ENCODE measurements at regions not wholly inside any gene's neighbourhood (a gene's known extent, or its start where the extent isn't known, plus 50 kb on each side); places are given as distances from the start of the nearest gene placed in this dataset.
"Not testable (repeated sequence)": the region's sequence is repeated elsewhere in the genome, so short reads cannot be mapped to it uniquely, and the experiment has no call there.

DNA sequence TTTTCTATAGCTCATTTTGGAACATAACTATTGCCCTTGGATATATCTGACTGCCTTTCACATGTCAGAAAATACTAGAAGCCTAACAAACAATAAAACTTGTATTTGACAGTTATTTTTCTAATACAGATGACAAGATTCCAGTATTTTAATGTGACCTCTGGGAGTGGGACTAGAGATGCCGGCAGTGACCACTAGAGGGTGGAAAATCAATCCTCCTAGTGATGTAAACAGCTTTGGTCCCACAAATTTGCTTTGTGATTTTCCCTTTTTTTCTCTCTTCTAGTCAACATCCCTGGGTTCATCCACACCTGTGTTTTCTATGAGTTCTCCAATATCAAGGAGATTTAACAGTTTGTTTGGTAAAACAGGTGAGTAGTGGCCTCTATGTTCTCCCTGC lies 615.1 kb downstream of the SPATA31A6 start:
- not testable (repeated sequence) for H3K9me2 ChIP-seq (ENCODE audit: insufficient read depth); H3K79me2 ChIP-seq (replicated peaks; ENCODE audit: insufficient read depth); H3K27me3 Mint-ChIP-seq (ENCODE audit: insufficient read depth, low read depth, poor library complexity); H2AFZ ChIP-seq; H3K27ac ChIP-seq (ENCODE audit: low read depth); DNase-seq (ENCODE audit: low spot score); H3F3A ChIP-seq (replicated peaks; ENCODE audit: low read depth); H3K4me2 ChIP-seq; H3K27ac Mint-ChIP-seq; H4K20me1 ChIP-seq (replicated peaks; ENCODE audit: insufficient read depth); H3K4me3 ChIP-seq; H3K36me3 ChIP-seq (ENCODE audit: insufficient read depth); H3K36me3 Mint-ChIP-seq (ENCODE audit: low read depth); H3K4me1 ChIP-seq (ENCODE audit: insufficient read depth); H3K4me3 Mint-ChIP-seq
- peak; percentile 65 for ATAC-seq
- H3K27me3 ChIP-seq (ENCODE audit: insufficient read depth): peaks cover 14% of the 10 kb centered on the region
- TF ChIP-seq, protein P1, sequence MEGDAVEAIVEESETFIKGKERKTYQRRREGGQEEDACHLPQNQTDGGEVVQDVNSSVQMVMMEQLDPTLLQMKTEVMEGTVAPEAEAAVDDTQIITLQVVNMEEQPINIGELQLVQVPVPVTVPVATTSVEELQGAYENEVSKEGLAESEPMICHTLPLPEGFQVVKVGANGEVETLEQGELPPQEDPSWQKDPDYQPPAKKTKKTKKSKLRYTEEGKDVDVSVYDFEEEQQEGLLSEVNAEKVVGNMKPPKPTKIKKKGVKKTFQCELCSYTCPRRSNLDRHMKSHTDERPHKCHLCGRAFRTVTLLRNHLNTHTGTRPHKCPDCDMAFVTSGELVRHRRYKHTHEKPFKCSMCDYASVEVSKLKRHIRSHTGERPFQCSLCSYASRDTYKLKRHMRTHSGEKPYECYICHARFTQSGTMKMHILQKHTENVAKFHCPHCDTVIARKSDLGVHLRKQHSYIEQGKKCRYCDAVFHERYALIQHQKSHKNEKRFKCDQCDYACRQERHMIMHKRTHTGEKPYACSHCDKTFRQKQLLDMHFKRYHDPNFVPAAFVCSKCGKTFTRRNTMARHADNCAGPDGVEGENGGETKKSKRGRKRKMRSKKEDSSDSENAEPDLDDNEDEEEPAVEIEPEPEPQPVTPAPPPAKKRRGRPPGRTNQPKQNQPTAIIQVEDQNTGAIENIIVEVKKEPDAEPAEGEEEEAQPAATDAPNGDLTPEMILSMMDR (conservative IDR thresholded peaks at IDR 0.05; ENCODE audit: low read depth in 2 of 2): peak; percentile 27 to 39
- peaks cover 12% of the 10 kb centered on the region for H3K4me1 Mint-ChIP-seq
- H3K9me3 Mint-ChIP-seq: peaks cover 29% of the 10 kb centered on the region

DNA sequence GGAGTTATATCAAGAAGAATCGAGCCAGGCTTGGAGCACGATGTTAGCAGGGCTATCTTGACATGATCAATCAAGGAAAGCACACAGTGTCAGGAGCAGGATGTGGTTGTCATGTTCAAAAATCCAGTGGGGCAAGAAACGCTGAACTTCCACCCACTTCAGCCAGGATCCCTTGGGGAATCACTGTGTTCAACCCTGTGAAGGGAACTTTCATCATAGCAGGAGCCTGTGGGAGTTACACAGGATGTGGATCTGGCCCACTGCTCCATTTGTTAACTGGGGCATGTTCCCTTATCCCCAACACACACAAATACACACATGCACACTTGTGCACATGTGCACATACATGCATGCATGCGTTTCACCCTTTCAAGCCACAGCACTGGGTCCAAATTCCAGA lies 619.3 kb downstream of the SPATA31A6 start:
- peaks cover 33% of the 10 kb centered on the region for H3K4me1 Mint-ChIP-seq
- DNase-seq (ENCODE audit: low spot score): not testable (repeated sequence)

DNA sequence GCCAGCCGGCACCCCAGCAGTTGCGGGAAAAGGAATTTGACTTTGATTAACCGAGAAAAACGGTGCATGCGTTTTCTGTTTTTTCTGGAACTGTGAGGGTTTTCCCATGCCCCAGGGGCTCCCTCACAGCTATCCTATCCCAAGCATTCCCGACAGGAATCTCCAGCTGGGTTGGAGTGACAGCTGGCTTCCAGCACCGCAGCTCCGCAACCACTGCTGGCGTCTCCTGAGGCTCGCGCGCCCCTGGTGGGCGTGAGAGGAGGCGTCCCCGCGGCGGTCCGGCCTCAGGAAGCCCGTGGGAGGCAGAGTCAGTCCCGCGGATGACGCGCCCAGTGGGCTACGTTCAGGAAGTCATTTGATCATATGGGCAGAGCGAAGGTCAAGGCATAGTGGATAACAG lies 623.2 kb downstream of the SPATA31A6 start:
- ATAC-seq (peak; percentile 94), DNase-seq (ENCODE audit: low spot score) (peak; percentile 66)
- not testable (repeated sequence) for H3K36me3 Mint-ChIP-seq (ENCODE audit: low read depth); H3K36me3 ChIP-seq (ENCODE audit: insufficient read depth); H3K27ac Mint-ChIP-seq; H3F3A ChIP-seq (replicated peaks; ENCODE audit: low read depth); H4K20me1 ChIP-seq (replicated peaks; ENCODE audit: insufficient read depth); H3K9me2 ChIP-seq (ENCODE audit: insufficient read depth); H2AFZ ChIP-seq; H3K27ac ChIP-seq (ENCODE audit: low read depth); H3K79me2 ChIP-seq (replicated peaks; ENCODE audit: insufficient read depth)
- H3K4me1 Mint-ChIP-seq: peaks cover 31% of the 10 kb centered on the region
- Histone ChIP-seq H3K4me3 (0 out of 2 replicates have a peak overlapping the region, but pooled peaks have one; percentile 34), H3K27me3 (ENCODE audit: insufficient read depth) (peaks cover 54% of the 10 kb centered on the region), H3K4me2 (peak overlapping the region; percentile 58; the same call in 1 of the 2 replicates), H3K4me1 (ENCODE audit: insufficient read depth) (peaks cover 13% of the 10 kb centered on the region)
- H3K4me3 Mint-ChIP-seq: peak overlapping the region; percentile 17; the same call in 1 of the 3 replicates
- H3K27me3 Mint-ChIP-seq (ENCODE audit: insufficient read depth, low read depth, poor library complexity): peaks cover 21% of the 10 kb centered on the region
- peaks cover 41% of the 10 kb centered on the region for H3K9me3 Mint-ChIP-seq
- TF ChIP-seq, protein P1 (conservative IDR thresholded peaks at IDR 0.05; ENCODE audit: low read depth in 2 of 2): peak; percentile 34 to 38

More for the DNA sequence above, 619.3 kb downstream of the SPATA31A6 start:
- H3K4me3 ChIP-seq; H3K9me2 ChIP-seq (ENCODE audit: insufficient read depth); H3K36me3 ChIP-seq (ENCODE audit: insufficient read depth); H3K27ac ChIP-seq (ENCODE audit: low read depth); H4K20me1 ChIP-seq (replicated peaks; ENCODE audit: insufficient read depth); H3F3A ChIP-seq (replicated peaks; ENCODE audit: low read depth); H3K4me2 ChIP-seq; H2AFZ ChIP-seq; ATAC-seq; H3K79me2 ChIP-seq (replicated peaks; ENCODE audit: insufficient read depth); H3K4me3 Mint-ChIP-seq; H3K36me3 Mint-ChIP-seq (ENCODE audit: low read depth): not testable (repeated sequence)
- Mint-ChIP-seq H3K27me3 (ENCODE audit: insufficient read depth, low read depth, poor library complexity) (peaks cover 21% of the 10 kb centered on the region), H3K27ac (peak overlapping the region; percentile 64; the same call in 1 of the 2 replicates), H3K9me3 (peaks cover 33% of the 10 kb centered on the region)
- Histone ChIP-seq H3K4me1 (ENCODE audit: insufficient read depth) (peaks cover 13% of the 10 kb centered on the region), H3K27me3 (ENCODE audit: insufficient read depth) (peaks cover 42% of the 10 kb centered on the region)

DNA sequence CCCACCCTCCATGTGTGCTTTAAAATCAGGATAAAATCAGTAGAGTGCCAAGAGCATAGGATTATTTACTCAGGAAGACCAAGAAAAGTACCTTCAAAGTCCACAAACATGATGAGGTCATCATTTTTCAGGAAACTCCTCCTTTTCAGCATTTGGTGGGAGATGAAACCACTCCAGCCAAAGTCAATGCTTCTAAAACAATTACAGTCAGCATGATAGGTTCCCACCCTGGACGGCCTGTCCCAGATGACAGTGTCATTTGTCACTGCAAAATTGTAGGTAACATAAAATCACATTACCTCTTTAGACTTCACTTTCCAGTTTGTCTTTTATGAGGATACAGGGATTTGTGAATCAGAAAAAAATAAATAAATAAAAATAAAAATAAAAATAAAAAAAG lies 638.0 kb downstream of the SPATA31A6 start:
- H3K27ac ChIP-seq (ENCODE audit: low read depth); H3K9me3 Mint-ChIP-seq; H4K20me1 ChIP-seq (replicated peaks; ENCODE audit: insufficient read depth); H3K27me3 Mint-ChIP-seq (ENCODE audit: insufficient read depth, low read depth, poor library complexity); H3K27ac Mint-ChIP-seq; H3K36me3 ChIP-seq (ENCODE audit: insufficient read depth); H3K36me3 Mint-ChIP-seq (ENCODE audit: low read depth); H3K4me3 ChIP-seq; DNase-seq (ENCODE audit: low spot score); H3K4me2 ChIP-seq; H3K79me2 ChIP-seq (replicated peaks; ENCODE audit: insufficient read depth); H3K27me3 ChIP-seq (ENCODE audit: insufficient read depth); ATAC-seq; H3K9me2 ChIP-seq (ENCODE audit: insufficient read depth); H3K4me3 Mint-ChIP-seq; H3F3A ChIP-seq (replicated peaks; ENCODE audit: low read depth); H3K4me1 ChIP-seq (ENCODE audit: insufficient read depth); H3K4me1 Mint-ChIP-seq; H2AFZ ChIP-seq: not testable (repeated sequence)
